A549 (cell line): ENCODE measurements at regions not wholly inside any gene's neighbourhood (a gene's known extent, or its start where the extent isn't known, plus 50 kb on each side); places are given as distances from the start of the nearest gene placed in this dataset.
A peak's percentile ranks its signal among the peaks of the same experiment; 100 is the strongest.

Experiments used
- ATAC-seq, 2 experiments: fragments of 200-7000 bp in 1 of 2; fragments of >200 bp in 1 of 2; cut with Nextera tagmentation in 1 of 2; cut with Tn5 transposase in 1 of 2; 3 replicates each; pipeline versions ENCODE4 v1.8.0 to v1.9.1; 2018 to 2020; ENCODE audit warnings: mild to moderate bottlenecking in 1 of 2, moderate library complexity in 1 of 2
- CTCF ChIA-PET: fragments of 300-600 bp; sonication (Branson Sonifier 250); formaldehyde crosslinking; extraction: SDS; loops from one replicate; lab custom pipeline; 2021; ENCODE audit warnings: antibody characterized with exemption, inconsistent platforms; lab: Yijun Ruan, JAX
- POLR2A ChIA-PET: fragments of 350-600 bp; formaldehyde crosslinking; extraction: SDS; loops from one replicate; lab custom pipeline; 2021; ENCODE audit warnings: antibody characterized with exemption, inconsistent platforms; lab: Yijun Ruan, JAX
- DNase-seq, 2 experiments: peaks; one replicate each; pipeline versions ENCODE4 v3.0.0 to v3.0.0-alpha.2; 2011 to 2016; ENCODE audit warnings: low read depth in 1 of 2, low spot score in 1 of 2
- FAIRE-seq: peaks from 2 replicates; lab custom pipeline; 2011; peaks lifted over from hg19 to GRCh38; lab: Jason Lieb, UNC
- H3K27ac ChIP-seq, 2 experiments: fragments of >200 bp; sonication (Bioruptor Twin); formaldehyde crosslinking; 3 replicates each; pipeline ENCODE4 v1.5.1; 2016 to 2017
- H3K4me1 ChIP-seq: fragments of >200 bp; sonication (Bioruptor Twin); formaldehyde crosslinking; 3 replicates; pipeline ENCODE4 v1.6.1; 2016
- H3K4me2 ChIP-seq: fragments of >200 bp; sonication (Bioruptor Twin); formaldehyde crosslinking; 3 replicates; pipeline ENCODE4 v1.6.1; 2016
- H3K4me3 ChIP-seq: fragments of >200 bp; sonication (Bioruptor Twin); formaldehyde crosslinking; 3 replicates; pipeline ENCODE4 v1.5.1; 2016
- H3K9me3 ChIP-seq: fragments of >200 bp; sonication (Bioruptor Twin); formaldehyde crosslinking; 3 replicates; pipeline ENCODE4 v1.6.1; 2016
- ATOH8 ChIP-seq: fragments of 250-450 bp; sonication (Bioruptor Pico); IDR thresholded peaks from 2 replicates; pipeline ENCODE4 v1.5.0; 2020; ENCODE audit warnings: low read depth, mild to moderate bottlenecking, moderate library complexity
- BHLHE40 ChIP-seq: IDR thresholded peaks from 2 replicates; pipeline ENCODE4 v1.6.1; 2012; ENCODE audit warnings: low read depth, low read length, inconsistent platforms
- CEBPB ChIP-seq, 2 experiments: fragments of >200 bp in 1 of 2; sonication (Bioruptor Twin) in 1 of 2; formaldehyde crosslinking in 1 of 2; IDR thresholded peaks; 2 replicates each; pipeline ENCODE4 v1.6.1; 2012 to 2016
- CTCF ChIP-seq: fragments of >200 bp; sonication (Bioruptor Twin); formaldehyde crosslinking; IDR thresholded peaks from 3 replicates; pipeline ENCODE4 v1.5.1; 2016
- E2F6 ChIP-seq: IDR thresholded peaks from 2 replicates; pipeline ENCODE4 v1.6.1; 2012; ENCODE audit warnings: low read depth, borderline replicate concordance
- FOXS1 ChIP-seq: fragments of 250-450 bp; sonication (Bioruptor Pico); IDR thresholded peaks from 2 replicates; pipeline ENCODE4 v1.5.0; 2020; ENCODE audit warnings: mild to moderate bottlenecking, moderate library complexity
- GATA3 ChIP-seq: IDR thresholded peaks from 2 replicates; pipeline ENCODE4 v1.6.1; 2012; ENCODE audit warnings: borderline replicate concordance
- HDAC2 ChIP-seq: fragments of 200-600 bp; sonication (generic); IDR thresholded peaks from 2 replicates; pipeline ENCODE4 v1.6.1; 2016
- HEYL ChIP-seq: fragments of 250-450 bp; sonication (Bioruptor Pico); IDR thresholded peaks from 2 replicates; pipeline ENCODE4 v1.8.0; 2021; ENCODE audit warnings: mild to moderate bottlenecking, moderate library complexity
- HMGXB4 ChIP-seq: fragments of 250-450 bp; sonication (Bioruptor Pico); IDR thresholded peaks from 2 replicates; pipeline ENCODE4 v1.5.0; 2021; ENCODE audit warnings: mild to moderate bottlenecking, moderate library complexity, borderline replicate concordance
- HOXA7 ChIP-seq: fragments of 250-450 bp; sonication (Bioruptor Pico); IDR thresholded peaks from 2 replicates; pipeline ENCODE4 v1.5.0; 2020; ENCODE audit warnings: mild to moderate bottlenecking, moderate library complexity
- JUNB ChIP-seq: fragments of >200 bp; sonication (Bioruptor Twin); formaldehyde crosslinking; IDR thresholded peaks from 2 replicates; pipeline ENCODE4 v1.6.1; 2016
- KDM1A ChIP-seq: fragments of 200-600 bp; sonication (generic); IDR thresholded peaks from 2 replicates; pipeline ENCODE4 v1.6.1; 2016; ENCODE audit warnings: low read depth, mild to moderate bottlenecking
- KDM5A ChIP-seq: fragments of 200-600 bp; sonication (generic); IDR thresholded peaks from 2 replicates; pipeline ENCODE4 v1.6.1; 2016; ENCODE audit warnings: antibody characterized with exemption, mild to moderate bottlenecking
- MYC ChIP-seq: IDR thresholded peaks from 2 replicates; pipeline ENCODE4 v1.6.1; 2012; ENCODE audit warnings: mild to moderate bottlenecking, inconsistent platforms, low read length, improper control_type of control experiment, borderline replicate concordance
- NPAS2 ChIP-seq: fragments of 250-450 bp; sonication (Bioruptor Pico); IDR thresholded peaks from 2 replicates; pipeline ENCODE4 v1.8.0; 2022; ENCODE audit warnings: mild to moderate bottlenecking, moderate library complexity, borderline replicate concordance
- PHF8 ChIP-seq: fragments of 200-600 bp; sonication (generic); IDR thresholded peaks from 2 replicates; pipeline ENCODE4 v1.6.1; 2016; ENCODE audit warnings: low read depth, mild to moderate bottlenecking, antibody characterized with exemption, moderate library complexity, borderline replicate concordance
- RAD21 ChIP-seq, 2 experiments: fragments of >200 bp in 1 of 2; sonication (Bioruptor Twin) in 1 of 2; formaldehyde crosslinking in 1 of 2; IDR thresholded peaks in 1 of 2; conservative IDR thresholded peaks in 1 of 2; 2 replicates in 1 of 2; 3 replicates in 1 of 2; pipeline ENCODE4 v1.6.1; 2012 to 2018; ENCODE audit warnings: inconsistent platforms in 1 of 2
- RARB ChIP-seq: fragments of 250-450 bp; sonication (Bioruptor Pico); IDR thresholded peaks from 2 replicates; pipeline ENCODE4 v1.8.0; 2021; ENCODE audit warnings: mild to moderate bottlenecking, moderate library complexity
- REST ChIP-seq: fragments of 200-600 bp; sonication (generic); IDR thresholded peaks from 2 replicates; pipeline ENCODE4 v1.6.1; 2016; ENCODE audit warnings: antibody characterized with exemption, mild to moderate bottlenecking, moderate library complexity
- RFX5 ChIP-seq: fragments of 450-650 bp; IDR thresholded peaks from 2 replicates; pipeline ENCODE4 v1.7.1; 2014; ENCODE audit warnings: antibody characterized with exemption, mild to moderate bottlenecking, moderate library complexity
- ZNF302 ChIP-seq: fragments of 250-450 bp; sonication (Bioruptor Pico); IDR thresholded peaks from 2 replicates; pipeline ENCODE4 v1.9.0; 2021; ENCODE audit warnings: inconsistent platforms, mild to moderate bottlenecking, moderate library complexity
- ZSCAN20 ChIP-seq: fragments of 250-450 bp; sonication (Bioruptor Pico); IDR thresholded peaks from 2 replicates; pipeline ENCODE4 v1.8.0; 2022; ENCODE audit warnings: mild to moderate bottlenecking, moderate library complexity
- WGBS: methylation state at CpG from one replicate; pipeline ENCODE4 v1.1.6; 2017; ENCODE audit errors: missing lambda C conversion rate; 5-methylcytosine and 5-hydroxymethylcytosine counted together

- no peak for TF ChIP-seq MYC
- no peak for TF ChIP-seq ZNF302
- TF ChIP-seq CTCF: no peak
- ChIA-PET POLR2A (no interaction called here), CTCF (interaction anchor here (0.5 to 0.8 kb wide), 2 partner anchors 107 to 153 kb away, joined by 3 read pairs; no protein-coding TSS in a partner anchor)
- Histone ChIP-seq H3K9me3 (no peaks in the 10 kb centered on the region), H3K4me1 (no peaks in the 10 kb centered on the region), H3K4me3 (no peak overlapping the region), H3K4me2 (no peak overlapping the region), H3K27ac (no peak overlapping the region)
- no peak for DNase-seq
- FAIRE-seq: no peak
- ATAC-seq: no peak
- WGBS: 9% methylated on average over 4 of the region's 4 CpGs
Observed at GRCh38 chr15:97688886-97689285, 271.6 kb upstream of the ARRDC4 start.

- Histone ChIP-seq H3K4me3 (no peak overlapping the region), H3K4me2 (no peak overlapping the region), H3K4me1 (no peaks in the 10 kb centered on the region), H3K9me3 (no peaks in the 10 kb centered on the region), H3K27ac (no peak overlapping the region)
- WGBS: 4% methylated on average over 3 of the region's 3 CpGs
- peak; percentile 54 for FAIRE-seq
- no peak for TF ChIP-seq RARB (CRISPR knock-in tag)
- no peak for TF ChIP-seq ZSCAN20 (CRISPR knock-in tag)
- no peak for TF ChIP-seq JUNB
- TF ChIP-seq CEBPB (IDR thresholded peaks at IDR 0.05): no peak
- no peak for TF ChIP-seq HDAC2
- TF ChIP-seq HMGXB4 (CRISPR knock-in tag): no peak
- TF ChIP-seq E2F6: no peak
- no peak for TF ChIP-seq ATOH8
- no peak for TF ChIP-seq NPAS2 (CRISPR knock-in tag)
- TF ChIP-seq KDM1A: no peak
- no peak for TF ChIP-seq KDM5A
- TF ChIP-seq HEYL (CRISPR knock-in tag): no peak
- TF ChIP-seq HOXA7 (CRISPR knock-in tag): no peak
- no peak for TF ChIP-seq PHF8
- ChIA-PET CTCF (no interaction called here), POLR2A (no interaction called here)
- no peak for DNase-seq
- ATAC-seq: no peak
Observed at GRCh38 chr15:97691078-97691477, 269.4 kb upstream of the ARRDC4 start.

GRCh38 chr15:97691799-97692198, 268.7 kb upstream of the ARRDC4 start:
- H3K4me1 ChIP-seq: no peaks in the 10 kb centered on the region
- ChIA-PET CTCF (no interaction called here), POLR2A (no interaction called here)
- H3K4me2 ChIP-seq: no peak overlapping the region
- H3K4me3 ChIP-seq: no peak overlapping the region
- no peaks in the 10 kb centered on the region for H3K9me3 ChIP-seq
- DNase-seq (peak in 1 of 2 experiments; percentile 22), FAIRE-seq (no peak), ATAC-seq (0 out of 6 replicates have a peak, but pooled peaks of 1 of the 2 experiments have one; percentile 24)
- 0% methylated on average over 5 of the region's 5 CpGs for WGBS
- H3K27ac ChIP-seq: no peak overlapping the region
- TF ChIP-seq RFX5 (no peak), ATOH8 (no peak), HOXA7 (CRISPR knock-in tag) (no peak), RAD21 (conservative IDR thresholded peaks at IDR 0.05 in 1 of 2, IDR thresholded peaks at IDR 0.05 in 1 of 2) (no peak), GATA3 (no peak), E2F6 (no peak), KDM5A (no peak), FOXS1 (CRISPR knock-in tag) (no peak), BHLHE40 (no peak), PHF8 (no peak), REST (no peak)
